PC-3 (cell line): ENCODE measurements at regions not wholly inside any gene's neighbourhood (a gene's known extent, or its start where the extent isn't known, plus 50 kb on each side); places are given as distances from the start of the nearest gene placed in this dataset.

ENCODE experiments used
- EZH2 ChIP-seq: fragments of 300-600 bp; sonication (generic); IDR thresholded peaks from one replicate; pipeline ENCODE4 v1.6.1; 2017; ENCODE audit warnings: antibody characterized with exemption, mild to moderate bottlenecking, low read length; ENCODE audit not compliant: unreplicated experiment
- EZH2phosphoT487 ChIP-seq: fragments of 300-600 bp; sonication (generic); IDR thresholded peaks from 2 replicates; pipeline ENCODE4 v1.6.1; 2018; ENCODE audit warnings: mild to moderate bottlenecking, antibody characterized with exemption, low read length, borderline replicate concordance
- TF ChIP-seq, protein P1 (sequence below): fragments of 300-600 bp; sonication (generic); conservative IDR thresholded peaks from 2 replicates; pipeline ENCODE4 v1.5.1; 2017; ENCODE audit warnings: antibody characterized with exemption, low read depth, mild to moderate bottlenecking, low read length

- TF ChIP-seq, protein P1, sequence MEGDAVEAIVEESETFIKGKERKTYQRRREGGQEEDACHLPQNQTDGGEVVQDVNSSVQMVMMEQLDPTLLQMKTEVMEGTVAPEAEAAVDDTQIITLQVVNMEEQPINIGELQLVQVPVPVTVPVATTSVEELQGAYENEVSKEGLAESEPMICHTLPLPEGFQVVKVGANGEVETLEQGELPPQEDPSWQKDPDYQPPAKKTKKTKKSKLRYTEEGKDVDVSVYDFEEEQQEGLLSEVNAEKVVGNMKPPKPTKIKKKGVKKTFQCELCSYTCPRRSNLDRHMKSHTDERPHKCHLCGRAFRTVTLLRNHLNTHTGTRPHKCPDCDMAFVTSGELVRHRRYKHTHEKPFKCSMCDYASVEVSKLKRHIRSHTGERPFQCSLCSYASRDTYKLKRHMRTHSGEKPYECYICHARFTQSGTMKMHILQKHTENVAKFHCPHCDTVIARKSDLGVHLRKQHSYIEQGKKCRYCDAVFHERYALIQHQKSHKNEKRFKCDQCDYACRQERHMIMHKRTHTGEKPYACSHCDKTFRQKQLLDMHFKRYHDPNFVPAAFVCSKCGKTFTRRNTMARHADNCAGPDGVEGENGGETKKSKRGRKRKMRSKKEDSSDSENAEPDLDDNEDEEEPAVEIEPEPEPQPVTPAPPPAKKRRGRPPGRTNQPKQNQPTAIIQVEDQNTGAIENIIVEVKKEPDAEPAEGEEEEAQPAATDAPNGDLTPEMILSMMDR, result no peak
- no peak for TF ChIP-seq EZH2phosphoT487
- no peak for TF ChIP-seq EZH2
Observed at GRCh38 chr10:121655254-121656144, 57.3 kb upstream of the FGFR2 start.
